HepG2 (cell line): ENCODE measurements at regions not wholly inside any gene's neighbourhood (a gene's known extent, or its start where the extent isn't known, plus 50 kb on each side); places are given as distances from the start of the nearest gene placed in this dataset.

ENCODE experiments used
- ATAC-seq: fragments of 200-7000 bp; cut with Tn5 transposase; 3 replicates; pipeline ENCODE4 v1.9.1; 2020; ENCODE audit warnings: mild to moderate bottlenecking, moderate library complexity
- BruUV-seq: library from RNA; stranded (reverse); fragments of 400-500 nt; replicated peaks from 2 replicates; lab custom pipeline; 2021; lab: Mats Ljungman, UMichigan
- CTCF ChIA-PET: fragments of 300-600 bp; formaldehyde crosslinking; extraction: SDS; loops from one replicate; lab custom pipeline; 2021; ENCODE audit warnings: low total read pairs, inconsistent platforms, low intra/inter-chr PET ratio; lab: Yijun Ruan, JAX
- POLR2A ChIA-PET: fragments of 350-600 bp; sonication (Branson Sonifier 250); formaldehyde crosslinking; loops from one replicate; lab custom pipeline; 2020; ENCODE audit warnings: antibody characterized with exemption, inconsistent platforms; lab: Yijun Ruan, JAX
- DNase-seq: peaks from one replicate; pipeline ENCODE4 v3.0.0-alpha.2; 2015; ENCODE audit warnings: low spot score
- FAIRE-seq: peaks from 3 replicates; lab custom pipeline; 2011; peaks lifted over from hg19 to GRCh38; lab: Jason Lieb, UNC
- H2AFZ ChIP-seq: one replicate; pipeline ENCODE4 v1.6.1; 2011; ENCODE audit warnings: low read length, inconsistent platforms
- H3K27ac ChIP-seq: fragments of 300-600 bp; 3 replicates; pipeline ENCODE4 v1.8.0; 2011; ENCODE audit warnings: mixed run types, mild to moderate bottlenecking, mixed read lengths, low read length, inconsistent platforms; ENCODE audit not compliant: insufficient read depth; ENCODE audit errors: extremely low read length
- H3K27me3 ChIP-seq, 2 experiments: fragments of 200-600 bp in 1 of 2; 2 replicates in 1 of 2; 3 replicates in 1 of 2; pipeline versions ENCODE4 v1.6.0 to v1.8.0; 2011; ENCODE audit warnings: low read length in 2 of 2, mild to moderate bottlenecking in 2 of 2, moderate library complexity in 2 of 2, inconsistent platforms in 1 of 2; ENCODE audit not compliant: insufficient read depth in 2 of 2, control insufficient read depth in 1 of 2
- H3K36me3 ChIP-seq, 2 experiments: fragments of 200-600 bp in 1 of 2; replicated peaks in 1 of 2; 2 replicates in 1 of 2; 3 replicates in 1 of 2; pipeline versions ENCODE4 v1.5.1 to v1.8.0; 2011; ENCODE audit warnings: low read length in 2 of 2, inconsistent platforms in 1 of 2; ENCODE audit not compliant: insufficient read depth in 2 of 2, control insufficient read depth in 1 of 2
- H3K4me1 ChIP-seq: 2 replicates; pipeline ENCODE4 v1.5.1; 2012; ENCODE audit warnings: low read length, inconsistent platforms; ENCODE audit not compliant: insufficient read depth
- H3K4me2 ChIP-seq: 2 replicates; pipeline ENCODE4 v1.6.0; 2011; ENCODE audit warnings: low read depth, low read length, inconsistent platforms
- H3K4me3 ChIP-seq, 3 experiments: fragments of 200-600 bp in 1 of 3; sonication (generic), shearing (Covaris generic) in 1 of 3; replicated peaks in 1 of 3; 2 replicates each; pipeline ENCODE4 v1.5.1; 2011 to 2016; ENCODE audit warnings: low read length in 3 of 3, inconsistent platforms in 2 of 3, low read depth in 2 of 3, mild to moderate bottlenecking in 2 of 3, control low read depth in 1 of 3, mixed read lengths in 1 of 3; ENCODE audit not compliant: insufficient read depth in 1 of 3
- H3K79me2 ChIP-seq: one replicate; pipeline ENCODE4 v1.6.1; 2011; ENCODE audit warnings: low read length, inconsistent platforms; ENCODE audit not compliant: insufficient read depth
- H3K9ac ChIP-seq: 2 replicates; pipeline ENCODE4 v1.6.0; 2011; ENCODE audit warnings: mild to moderate bottlenecking, low read depth, low read length, inconsistent platforms; ENCODE audit not compliant: insufficient read depth
- H3K9me3 ChIP-seq: 2 replicates; pipeline ENCODE4 v1.5.1; 2012; ENCODE audit warnings: mild to moderate bottlenecking, low read length
- H4K20me1 ChIP-seq: 2 replicates; pipeline ENCODE4 v1.6.0; 2011; ENCODE audit warnings: inconsistent platforms, mild to moderate bottlenecking, low read length, moderate library complexity; ENCODE audit not compliant: insufficient read depth
- CCDC6 ChIP-seq: sonication (generic); formaldehyde crosslinking; IDR thresholded peaks from 2 replicates; pipeline ENCODE4 v1.8.1; 2022; ENCODE audit warnings: mild to moderate bottlenecking, missing genetic modification reagents, moderate library complexity
- CHD2 ChIP-seq: IDR thresholded peaks from 2 replicates; pipeline ENCODE4 v1.6.1; 2011; ENCODE audit warnings: low read depth, low read length, improper control_type of control experiment
- EHMT2 ChIP-seq: fragments of 200-600 bp; sonication (generic); IDR thresholded peaks from 2 replicates; pipeline ENCODE4 v1.7.0; 2017; ENCODE audit warnings: antibody characterized with exemption, low read depth, low read length, borderline replicate concordance
- HINFP ChIP-seq: sonication (generic); formaldehyde crosslinking; IDR thresholded peaks from 2 replicates; pipeline ENCODE4 v1.4.0; 2020; ENCODE audit warnings: low read depth, mild to moderate bottlenecking, missing genetic modification reagents
- MYC ChIP-seq: sonication (generic); formaldehyde crosslinking; IDR thresholded peaks from 2 replicates; pipeline ENCODE4 v1.9.0; 2021; ENCODE audit warnings: missing genetic modification reagents, borderline replicate concordance
- PPARG ChIP-seq: conservative IDR thresholded peaks from 2 replicates; pipeline ENCODE4 v1.6.1; 2016; ENCODE audit warnings: missing biosample characterization, missing genetic modification reagents
- TBX3 ChIP-seq: fragments of 450-650 bp; IDR thresholded peaks from 2 replicates; pipeline ENCODE4 v1.6.1; 2017; ENCODE audit warnings: antibody characterized with exemption, mild to moderate bottlenecking, inconsistent platforms, borderline replicate concordance
- ZBTB33 ChIP-seq: sonication (generic); formaldehyde crosslinking; IDR thresholded peaks from 2 replicates; pipeline ENCODE4 v1.4.0; 2020; ENCODE audit warnings: missing genetic modification reagents
- ZBTB46 ChIP-seq: sonication (generic); formaldehyde crosslinking; IDR thresholded peaks from 2 replicates; pipeline ENCODE4 v1.4.0; 2020; ENCODE audit warnings: mild to moderate bottlenecking, missing genetic modification reagents, borderline replicate concordance
- ZNF317 ChIP-seq: sonication (generic); formaldehyde crosslinking; IDR thresholded peaks from 2 replicates; pipeline ENCODE4 v1.5.0; 2020; ENCODE audit warnings: mild to moderate bottlenecking, missing genetic modification reagents
- ZNF367 ChIP-seq: sonication (generic); formaldehyde crosslinking; IDR thresholded peaks from 2 replicates; pipeline ENCODE4 v1.4.0; 2020; ENCODE audit warnings: missing genetic modification reagents, borderline replicate concordance
- ZNF792 ChIP-seq: IDR thresholded peaks from 2 replicates; pipeline ENCODE4 v1.6.1; 2016
- ZSCAN5A ChIP-seq: sonication (generic); formaldehyde crosslinking; IDR thresholded peaks from 2 replicates; pipeline ENCODE4 v1.8.0; 2022; ENCODE audit warnings: mild to moderate bottlenecking, missing genetic modification reagents, borderline replicate concordance
- WGBS: methylation state at CpG from one replicate; pipeline ENCODE4 v1.1.6; 2017; ENCODE audit warnings: low lambda C conversion rate; 5-methylcytosine and 5-hydroxymethylcytosine counted together
- in situ Hi-C: cut with HindIII; loops from 2 replicates; pipeline ENCODE4 v1.10.0; 2017; ENCODE audit warnings: low pct_unique_long_range_greater_than_20kb; ENCODE audit not compliant: extremely low pct_ligation_motif_present
- intact Hi-C: fragments of 100-400 bp; cut with micrococcal nuclease; formaldehyde crosslinking; loops from one replicate; pipeline ENCODE4 v1.10.0; 2022; ENCODE audit not compliant: unreplicated experiment

- no peaks in the 10 kb centered on the region for H3K27me3 ChIP-seq
- no peak overlapping the region for H3K4me2 ChIP-seq
- DNase-seq, result no peak
- H3K9ac ChIP-seq, result no peak overlapping the region
- no peak overlapping the region for H3K4me3 ChIP-seq
- no peak overlapping the region for H3K27ac ChIP-seq
- H3K36me3 ChIP-seq, result no peaks in the 10 kb centered on the region
- POLR2A ChIA-PET, result no interaction called here
- TF ChIP-seq MYC (no peak), TBX3 (no peak), ZNF317 (CRISPR knock-in tag) (no peak), ZSCAN5A (no peak), ZBTB46 (no peak), ZNF792 (CRISPR knock-in tag) (no peak)
- H3K9me3 ChIP-seq, result no peaks in the 10 kb centered on the region
- WGBS, result 94% methylated on average over 3 of the region's 3 CpGs
- no peak overlapping the region for H2AFZ ChIP-seq
- FAIRE-seq, result no peak
- intact Hi-C loops, result no loop called here
- H3K79me2 ChIP-seq, result no peaks in the 10 kb centered on the region
- CTCF ChIA-PET, result no interaction called here
- no TSS peak for BruUV-seq
- in situ Hi-C loops, result no loop called here
- ATAC-seq, result no peak
- no peaks in the 10 kb centered on the region for H3K4me1 ChIP-seq
- no peaks in the 10 kb centered on the region for H4K20me1 ChIP-seq
Observed at GRCh38 chr2:186327251-186327868, 158.7 kb upstream of the ZC3H15 start.

- in situ Hi-C loops, result no loop called here
- BruUV-seq, result no TSS peak
Observed at GRCh38 chr2:186328838-186329237, 157.2 kb upstream of the ZC3H15 start.

More at GRCh38 chr2:186328838-186329237, 157.2 kb upstream of the ZC3H15 start:
- no peak overlapping the region for H3K4me2 ChIP-seq
- CTCF ChIA-PET, result no interaction called here
- DNase-seq (no peak), ATAC-seq (no peak), FAIRE-seq (no peak)
- intact Hi-C loops, result no loop called here
- no peak overlapping the region for H2AFZ ChIP-seq
- no peak overlapping the region for H3K27ac ChIP-seq
- no peaks in the 10 kb centered on the region for H3K9me3 ChIP-seq
- H3K4me1 ChIP-seq, result no peaks in the 10 kb centered on the region
- H3K4me3 ChIP-seq, result no peak overlapping the region
- H3K27me3 ChIP-seq, result no peaks in the 10 kb centered on the region
- no peaks in the 10 kb centered on the region for H3K36me3 ChIP-seq
- no peaks in the 10 kb centered on the region for H4K20me1 ChIP-seq
- POLR2A ChIA-PET, result no interaction called here
- H3K79me2 ChIP-seq, result no peaks in the 10 kb centered on the region
- no peak overlapping the region for H3K9ac ChIP-seq
- no peak for TF ChIP-seq ZNF367 (CRISPR knock-in tag)
- no peak for TF ChIP-seq CCDC6 (CRISPR knock-in tag)
- TF ChIP-seq ZBTB33 (CRISPR knock-in tag), result no peak
- TF ChIP-seq EHMT2, result no peak
- TF ChIP-seq HINFP (CRISPR knock-in tag), result no peak
- TF ChIP-seq CHD2, result no peak
- no peak for TF ChIP-seq PPARG (CRISPR knock-in tag)
